KG1 (cell line): ENCODE measurements at regions not wholly inside any gene's neighbourhood (a gene's known extent, or its start where the extent isn't known, plus 50 kb on each side); places are given as distances from the start of the nearest gene placed in this dataset.
"Not testable (repeated sequence)": the region's sequence is repeated elsewhere in the genome, so short reads cannot be mapped to it uniquely, and the experiment has no call there.

Experiments used
- DNase-seq: peaks from one replicate; lab custom pipeline; 2025; lab: John Stamatoyannopoulos, UW

GRCh38 chr4:66604192-66604591, 933.9 kb upstream of the EPHA5 start:
- no peak for DNase-seq

DNA sequence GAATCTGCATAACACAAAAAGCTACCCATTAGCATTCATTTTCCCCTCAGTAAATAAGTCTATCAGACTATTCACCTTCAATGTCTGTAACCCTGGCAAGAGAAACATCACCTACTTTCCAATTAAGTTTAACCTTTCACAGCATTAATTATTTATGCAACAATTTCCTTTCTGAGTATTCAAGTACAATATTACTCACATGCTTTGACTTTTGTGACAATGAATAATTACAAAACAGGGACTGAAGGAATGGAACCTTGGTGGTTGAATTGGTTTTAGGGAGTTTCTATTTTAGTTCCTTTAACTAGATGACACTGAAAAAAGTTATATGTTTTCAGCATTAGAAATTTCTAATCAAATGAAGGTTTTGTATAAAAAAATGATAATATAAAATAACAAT, 932.3 kb upstream of the EPHA5 start:
- DNase-seq: no peak

DNA sequence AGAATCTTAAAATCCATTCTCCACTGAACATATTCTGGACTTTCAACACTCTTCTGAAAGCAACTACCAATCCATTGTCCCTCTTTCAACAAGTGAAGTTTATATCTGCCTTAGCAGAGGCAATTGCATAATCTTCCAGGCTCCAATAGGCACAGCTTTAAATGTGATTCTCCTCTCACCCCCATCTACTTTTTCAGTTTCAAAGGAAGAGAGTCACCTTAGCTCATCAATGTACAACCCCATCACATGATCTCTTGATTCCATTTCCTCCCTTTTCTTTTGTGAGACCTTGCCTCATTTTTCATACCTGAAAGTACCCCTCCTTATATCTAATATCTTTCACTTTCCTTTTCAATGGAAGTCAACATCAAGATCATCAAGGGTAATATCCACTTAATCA, 921.7 kb upstream of the EPHA5 start:
- DNase-seq: no peak

GRCh38 chr4:66590488-66591215, 920.4 kb upstream of the EPHA5 start:
- no peak for DNase-seq

- no peak for DNase-seq
Observed at GRCh38 chr4:66589183-66589582, 918.9 kb upstream of the EPHA5 start.

DNA sequence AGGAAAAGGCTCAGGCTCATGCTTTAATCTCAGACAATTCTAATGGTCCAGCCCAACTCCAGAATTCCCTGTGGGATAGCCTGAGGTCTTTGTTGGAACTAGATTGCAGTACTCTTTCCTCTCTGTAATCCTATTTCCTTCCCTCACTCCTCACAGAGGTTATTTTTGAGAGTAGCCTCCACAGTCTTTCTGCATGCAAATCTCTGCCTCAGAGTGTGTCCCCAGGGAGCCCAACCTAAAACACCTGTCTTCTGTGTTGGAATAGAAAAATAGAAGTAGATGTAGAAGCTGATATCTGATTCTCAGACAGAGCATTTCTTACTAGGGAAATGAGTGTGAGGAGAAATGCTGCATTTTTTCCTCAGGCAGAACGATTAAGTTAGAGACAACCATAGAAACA, 915.5 kb upstream of the EPHA5 start:
- DNase-seq: no peak

- DNase-seq: no peak
Observed at GRCh38 chr4:66577922-66578321, 907.6 kb upstream of the EPHA5 start.

- DNase-seq: no peak
Observed at GRCh38 chr4:66575008-66575696, 904.9 kb upstream of the EPHA5 start.

DNA sequence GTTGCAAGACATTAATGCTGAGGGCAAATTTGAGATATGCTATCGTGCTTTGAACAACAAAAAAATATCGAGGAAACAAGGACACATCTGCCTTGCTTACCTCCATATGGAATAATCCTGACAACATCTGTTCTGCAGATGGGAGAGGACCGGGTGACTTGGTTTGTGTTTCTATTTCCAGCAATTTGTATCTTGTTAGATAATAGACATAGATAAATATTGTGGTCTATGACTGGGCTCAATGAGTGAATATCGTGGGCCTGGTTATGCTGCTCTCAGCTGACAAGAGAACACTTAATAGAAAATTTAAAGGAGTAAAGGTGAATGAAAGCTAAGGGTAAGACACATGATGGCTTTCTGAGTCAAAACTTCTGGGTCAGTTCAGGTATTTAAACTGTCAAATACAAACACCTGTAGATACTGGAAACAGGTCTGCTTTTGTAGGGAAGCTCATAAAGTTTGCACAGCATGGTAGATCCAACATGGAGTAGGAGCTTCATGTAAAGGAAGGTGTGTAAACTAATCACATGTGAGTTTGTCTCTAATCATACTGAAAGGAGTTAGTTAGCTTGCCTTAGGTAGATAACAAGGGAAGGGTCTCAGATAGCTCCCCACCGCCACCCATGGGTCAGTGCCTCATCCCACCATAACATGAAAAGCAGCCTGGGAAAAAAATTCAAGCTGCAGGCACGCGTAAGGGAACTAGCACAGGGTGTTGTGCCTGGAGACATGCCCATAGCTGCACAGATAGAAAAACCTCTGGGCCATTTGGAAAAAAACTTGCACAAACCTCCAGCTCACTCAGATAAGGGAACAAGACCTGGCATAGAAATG, 904.1 kb upstream of the EPHA5 start:
- no peak for DNase-seq

DNA sequence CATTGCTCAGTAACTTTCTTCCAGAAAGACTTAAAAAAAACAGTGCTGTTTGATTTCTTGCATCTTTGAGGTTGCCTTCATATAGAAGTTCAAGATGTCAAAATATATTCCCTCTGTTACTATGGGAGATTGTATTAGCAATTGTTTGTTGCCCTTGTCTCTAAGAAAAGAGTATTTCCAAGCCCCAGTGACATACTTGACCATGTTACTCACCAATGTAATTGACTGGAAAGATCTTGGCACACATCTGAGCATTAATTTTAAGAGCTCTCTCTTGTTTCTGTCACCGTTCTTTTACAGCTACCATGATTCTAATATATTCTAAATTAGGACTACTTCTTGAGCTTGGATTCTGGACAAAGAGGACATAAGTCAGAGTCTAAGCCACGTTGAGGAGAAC, 902.7 kb upstream of the EPHA5 start:
- no peak for DNase-seq

DNA sequence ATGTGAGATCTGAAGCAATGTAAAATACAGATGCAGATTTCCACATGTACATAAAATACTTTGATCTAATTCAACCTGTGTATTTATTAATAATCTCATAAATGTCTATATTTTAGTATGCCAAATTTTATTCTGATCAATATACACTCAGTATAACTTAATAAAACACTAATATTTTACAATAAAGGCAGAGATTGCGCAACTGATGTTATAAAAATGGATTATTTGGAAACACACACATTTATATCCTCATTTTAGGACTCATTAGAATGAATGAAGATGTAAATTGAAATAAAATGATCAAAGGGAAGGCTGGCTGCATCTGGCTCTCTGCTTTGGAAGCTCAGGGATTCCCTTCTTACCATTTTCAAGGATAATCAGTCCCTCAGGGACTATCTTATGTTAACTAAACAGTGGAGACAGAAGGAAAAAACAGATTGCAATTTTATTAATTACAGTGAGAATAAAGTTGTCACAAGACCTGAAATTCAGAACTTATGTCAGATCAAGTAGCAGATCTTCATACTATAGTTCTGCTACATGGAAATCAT, 900.9 kb upstream of the EPHA5 start:
- DNase-seq: no peak

- DNase-seq: no peak
Observed at GRCh38 chr4:66569228-66569627, 898.9 kb upstream of the EPHA5 start.

- DNase-seq: no peak
Observed at GRCh38 chr4:66568431-66568830, 898.1 kb upstream of the EPHA5 start.

GRCh38 chr4:66568001-66568400, 897.7 kb upstream of the EPHA5 start:
- no peak for DNase-seq

DNA sequence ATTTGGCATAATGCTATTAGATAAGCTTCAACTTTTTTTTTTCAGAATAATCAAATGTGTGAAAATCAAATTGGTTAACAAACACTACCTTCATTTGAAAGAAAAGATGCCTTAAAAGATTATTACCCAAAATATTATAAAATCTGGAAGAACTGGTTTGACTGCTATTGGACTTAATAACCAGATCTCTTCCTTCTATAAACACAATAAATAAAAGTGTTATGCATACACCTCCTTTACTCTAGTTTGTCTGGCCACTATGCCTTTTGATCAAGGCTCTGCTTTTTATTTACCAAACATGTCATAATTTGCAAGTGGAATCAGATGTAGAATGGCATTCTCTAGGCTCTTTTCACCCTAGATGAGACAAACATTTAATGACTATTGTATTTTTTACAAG, 897.3 kb upstream of the EPHA5 start:
- no peak for DNase-seq

DNA sequence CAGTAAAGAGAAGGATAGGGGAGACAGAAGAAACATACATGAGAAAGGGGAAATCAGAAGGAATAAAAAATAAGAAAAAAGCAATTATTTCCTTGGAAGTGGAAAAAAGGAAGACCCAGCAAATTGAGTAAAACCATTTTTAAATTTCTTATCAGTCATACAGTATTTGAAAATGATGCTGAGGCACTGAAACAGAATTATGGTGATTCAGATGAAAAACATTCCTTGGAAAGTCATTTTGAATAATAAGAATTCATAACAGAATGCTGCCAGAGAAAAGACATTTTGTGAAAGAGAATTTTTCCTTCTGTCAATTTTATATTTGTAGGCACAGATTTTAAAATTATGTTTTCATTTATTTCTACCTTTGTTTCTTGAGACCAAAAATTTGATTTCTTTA, 895.5 kb upstream of the EPHA5 start:
- no peak for DNase-seq

DNA sequence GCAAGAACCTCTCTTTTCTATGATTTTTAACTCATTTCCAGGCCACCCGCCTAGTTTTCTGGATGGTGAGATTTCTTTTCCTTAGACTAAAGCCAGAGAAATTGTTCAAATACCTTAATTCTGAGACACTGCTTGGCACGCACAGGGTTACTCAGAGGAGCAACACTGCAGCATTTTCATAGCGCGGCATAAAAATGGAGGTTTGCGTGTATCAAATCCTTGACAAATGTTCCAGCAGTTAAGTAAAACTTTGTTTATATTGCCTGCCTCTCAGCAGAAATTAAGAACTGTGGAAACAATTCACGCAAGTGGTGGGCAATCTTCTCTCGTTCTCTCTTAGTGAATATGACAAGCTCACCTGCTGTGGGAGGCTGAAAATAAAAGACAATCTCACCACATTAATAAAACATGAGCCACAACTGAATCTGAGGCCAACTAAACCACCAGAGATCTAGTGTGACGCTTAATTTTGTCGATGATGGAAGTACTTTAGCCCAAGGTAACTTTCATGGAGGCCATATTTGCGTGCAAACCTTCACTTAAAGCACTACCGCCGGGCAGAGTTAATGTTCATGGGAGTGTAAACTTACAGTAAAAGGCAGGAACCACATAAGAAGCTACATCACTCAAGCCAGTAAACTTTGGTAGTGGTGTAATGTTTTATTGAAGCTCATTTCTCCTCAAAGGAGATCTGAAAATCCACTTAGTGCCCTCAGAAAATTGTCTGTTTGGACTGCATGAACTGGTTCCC, 894.8 kb upstream of the EPHA5 start:
- no peak for DNase-seq

- DNase-seq: no peak
Observed at GRCh38 chr4:66562276-66562806, 892.1 kb upstream of the EPHA5 start.

- DNase-seq: not testable (repeated sequence)
Observed at GRCh38 chr4:66561465-66562053, 891.3 kb upstream of the EPHA5 start.

GRCh38 chr4:66558651-66559050, 888.4 kb upstream of the EPHA5 start:
- no peak for DNase-seq

DNA sequence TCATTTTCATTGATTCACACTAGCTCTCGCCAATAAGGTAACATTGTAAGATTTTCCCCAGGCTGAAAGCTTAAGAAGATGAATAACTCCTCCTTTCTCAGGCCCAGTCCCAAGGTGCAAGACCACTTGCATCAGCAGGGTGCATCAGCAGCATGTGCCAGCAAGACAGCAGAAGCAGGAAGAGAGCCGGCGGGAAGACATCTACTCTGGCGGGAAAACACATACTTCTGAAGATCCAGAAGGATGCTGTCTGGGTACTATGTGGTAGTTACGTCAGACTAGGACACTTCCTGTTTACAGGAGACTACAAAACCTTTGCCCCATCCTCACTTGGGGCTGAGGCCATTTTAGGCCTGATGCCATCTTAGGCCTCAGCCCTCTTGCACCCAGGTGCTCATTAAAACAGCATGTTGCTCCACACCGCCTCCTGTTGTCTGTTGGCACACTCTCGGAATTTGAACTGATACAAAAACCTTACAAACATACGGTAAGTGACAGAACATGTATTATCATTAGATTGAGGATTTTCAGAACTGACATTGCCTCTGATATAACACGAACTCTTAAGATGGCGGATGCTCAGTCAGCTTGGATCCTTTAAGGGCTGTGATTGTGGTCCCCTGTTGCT, 886.5 kb upstream of the EPHA5 start:
- no peak for DNase-seq
